Fibroblast of lung (primary cell): ENCODE measurements at regions not wholly inside any gene's neighbourhood (a gene's known extent, or its start where the extent isn't known, plus 50 kb on each side); places are given as distances from the start of the nearest gene placed in this dataset.

ENCODE experiments used
- DNase-seq, 2 donors: peaks; one replicate each; pipeline versions ENCODE4 v3.0.0 to v3.0.0-alpha.2; 2010; ENCODE audit warnings: low read depth in 2 of 2
- H2AFZ ChIP-seq: 2 replicates; pipeline ENCODE4 v1.5.1; 2012; ENCODE audit warnings: low read length, control low read depth, inconsistent platforms
- H3K27ac ChIP-seq: 2 replicates; pipeline ENCODE4 v1.5.1; 2011; ENCODE audit warnings: low read length, control low read depth; ENCODE audit not compliant: insufficient read depth
- H3K27me3 ChIP-seq: 2 replicates; pipeline ENCODE4 v1.5.1; 2011; ENCODE audit warnings: mild to moderate bottlenecking, low read length; ENCODE audit not compliant: control insufficient read depth, insufficient read depth
- H3K36me3 ChIP-seq: 2 replicates; pipeline ENCODE4 v1.5.1; 2011; ENCODE audit warnings: low read length; ENCODE audit not compliant: control insufficient read depth, insufficient read depth
- H3K4me1 ChIP-seq: 2 replicates; pipeline ENCODE4 v1.5.1; 2011; ENCODE audit warnings: low read length; ENCODE audit not compliant: control insufficient read depth, insufficient read depth; ENCODE audit errors: extremely low read depth
- H3K4me2 ChIP-seq: 2 replicates; pipeline ENCODE4 v1.5.1; 2011; ENCODE audit warnings: low read length, control low read depth; ENCODE audit not compliant: insufficient read depth; ENCODE audit errors: extremely low read depth
- H3K4me3 ChIP-seq, 4 experiments: fragments of 200-600 bp in 1 of 4; sonication (generic) in 1 of 4; replicated peaks in 1 of 4; 2 replicates each; pipeline ENCODE4 v1.5.1; 2011 to 2016; ENCODE audit warnings: low read length in 4 of 4, low read depth in 3 of 4, mild to moderate bottlenecking in 3 of 4, control low read depth in 2 of 4, inconsistent platforms in 1 of 4, mixed read lengths in 1 of 4; ENCODE audit not compliant: insufficient read depth in 1 of 4; ENCODE audit errors: control extremely low read depth in 1 of 4
- H3K79me2 ChIP-seq: 2 replicates; pipeline ENCODE4 v1.5.1; 2012; ENCODE audit warnings: mild to moderate bottlenecking, low read length, inconsistent platforms; ENCODE audit not compliant: control insufficient read depth, insufficient read depth
- H3K9ac ChIP-seq: 2 replicates; pipeline ENCODE4 v1.5.1; 2011; ENCODE audit warnings: mild to moderate bottlenecking, low read length, control low read depth; ENCODE audit not compliant: insufficient read depth
- H3K9me3 ChIP-seq: 2 replicates; pipeline ENCODE4 v1.5.1; 2012; ENCODE audit warnings: low read depth, low read length; ENCODE audit not compliant: control insufficient read depth, insufficient read depth
- H4K20me1 ChIP-seq: 2 replicates; pipeline ENCODE4 v1.5.1; 2011; ENCODE audit warnings: low read length; ENCODE audit not compliant: control insufficient read depth, insufficient read depth; ENCODE audit errors: extremely low read depth
- CTCF ChIP-seq, 2 donors: IDR thresholded peaks in 1 of 2; conservative IDR thresholded peaks in 1 of 2; 1 replicate in 1 of 2; 2 replicates in 1 of 2; pipeline ENCODE4 v1.5.1; 2011 to 2012; ENCODE audit warnings: low read length in 2 of 2, control low read depth in 1 of 2, inconsistent platforms in 1 of 2, low read depth in 1 of 2, mild to moderate bottlenecking in 1 of 2
- EZH2 ChIP-seq: IDR thresholded peaks from 2 replicates; pipeline ENCODE4 v1.5.1; 2012; ENCODE audit warnings: low read length, control low read depth, mild to moderate bottlenecking; ENCODE audit errors: missing control alignments

GRCh38 chr7:131717181-131717580 lies 160.8 kb upstream of the PODXL start:
- Histone ChIP-seq H3K79me2 (no peaks in the 10 kb centered on the region), H3K9ac (no peak overlapping the region), H3K4me1 (no peaks in the 10 kb centered on the region), H3K27me3 (no peaks in the 10 kb centered on the region), H3K9me3 (no peaks in the 10 kb centered on the region), H3K36me3 (no peaks in the 10 kb centered on the region), H3K27ac (no peak overlapping the region), H3K4me3 (no peak overlapping the region), H4K20me1 (no peaks in the 10 kb centered on the region), H2AFZ (no peak overlapping the region), H3K4me2 (no peak overlapping the region)
- no peak for TF ChIP-seq CTCF (conservative IDR thresholded peaks at IDR 0.05 in 1 of 2, IDR thresholded peaks at IDR 0.05 in 1 of 2; ENCODE audit: low read depth in 1 of 2, low read length in 2 of 2)
- TF ChIP-seq EZH2: no peak
- no peak for DNase-seq

GRCh38 chr7:131699323-131699722 lies 142.9 kb upstream of the PODXL start:
- no peaks in the 10 kb centered on the region for H3K36me3 ChIP-seq
- H4K20me1 ChIP-seq: no peaks in the 10 kb centered on the region
- TF ChIP-seq EZH2 (no peak), CTCF (conservative IDR thresholded peaks at IDR 0.05 in 1 of 2, IDR thresholded peaks at IDR 0.05 in 1 of 2; ENCODE audit: low read depth in 1 of 2, low read length in 2 of 2) (no peak)
- H2AFZ ChIP-seq: no peak overlapping the region
- no peaks in the 10 kb centered on the region for H3K4me1 ChIP-seq
- H3K27me3 ChIP-seq: no peaks in the 10 kb centered on the region
- no peak overlapping the region for H3K27ac ChIP-seq
- no peak for DNase-seq
- H3K79me2 ChIP-seq: no peaks in the 10 kb centered on the region
- H3K9me3 ChIP-seq: no peaks in the 10 kb centered on the region
- no peak overlapping the region for H3K4me2 ChIP-seq
- H3K4me3 ChIP-seq: no peak overlapping the region
- H3K9ac ChIP-seq: no peak overlapping the region

DNA sequence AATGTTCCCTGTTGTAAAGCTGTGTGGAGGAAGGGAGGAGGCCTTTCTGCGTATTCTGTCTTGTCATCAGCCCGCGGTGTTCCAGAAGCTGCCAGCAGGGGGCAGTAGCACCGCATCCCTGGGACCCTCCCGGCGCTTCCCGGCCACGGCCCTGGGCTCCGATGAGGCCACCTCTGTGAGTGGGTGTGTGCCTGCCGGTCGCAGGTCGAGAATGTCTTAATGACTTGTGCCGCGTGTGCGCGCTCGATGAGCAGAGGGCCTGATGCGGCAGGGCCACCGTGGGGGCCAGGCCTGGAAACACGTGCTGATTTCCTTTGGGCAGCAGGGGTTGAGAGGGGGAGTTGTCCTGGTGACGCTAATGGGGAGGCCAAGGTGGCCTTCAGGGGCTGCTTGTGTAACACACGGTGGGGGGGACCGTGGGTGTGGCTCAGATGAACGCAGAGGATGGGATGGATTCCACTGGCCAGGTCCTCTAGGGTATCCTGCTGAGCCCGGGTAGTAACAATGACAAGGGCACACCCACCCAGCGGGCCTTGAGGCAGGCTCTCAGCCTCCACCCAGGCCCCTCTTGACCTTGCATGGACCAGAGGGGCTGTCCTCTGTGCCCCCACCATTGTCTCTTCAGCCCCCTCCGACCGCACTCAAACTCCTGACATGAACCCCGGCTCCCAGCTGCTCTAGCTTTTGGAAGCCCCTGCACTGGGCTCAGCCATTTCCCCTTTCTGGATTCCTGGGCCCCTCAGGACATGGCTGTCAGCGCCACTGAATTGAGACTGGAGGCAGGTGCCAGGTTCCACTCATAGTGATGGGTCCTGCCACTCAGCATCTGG lies 135.9 kb upstream of the PODXL start:
- Histone ChIP-seq H3K27ac (no peak overlapping the region), H4K20me1 (no peaks in the 10 kb centered on the region), H2AFZ (no peak overlapping the region), H3K4me2 (no peak overlapping the region), H3K4me3 (no peak overlapping the region), H3K36me3 (no peaks in the 10 kb centered on the region), H3K9me3 (no peaks in the 10 kb centered on the region), H3K4me1 (no peaks in the 10 kb centered on the region), H3K27me3 (no peaks in the 10 kb centered on the region), H3K9ac (no peak overlapping the region), H3K79me2 (no peaks in the 10 kb centered on the region)
- peak; percentile 18 to 21 for DNase-seq
- TF ChIP-seq CTCF (conservative IDR thresholded peaks at IDR 0.05 in 1 of 2, IDR thresholded peaks at IDR 0.05 in 1 of 2; ENCODE audit: low read depth in 1 of 2, low read length in 2 of 2) (peak; percentile 66 to 89), EZH2 (no peak)
